Endothelial cell of umbilical vein (primary cell): ENCODE measurements at regions not wholly inside any gene's neighbourhood (a gene's known extent, or its start where the extent isn't known, plus 50 kb on each side); places are given as distances from the start of the nearest gene placed in this dataset.

ENCODE experiments used
- BruUV-seq: library from RNA; stranded (reverse); fragments of 400-500 nt; replicated peaks from 2 replicates; lab custom pipeline; 2021; lab: Mats Ljungman, UMichigan
- CTCF ChIA-PET: fragments of 300-600, 350-600 bp; sonication (Branson Sonifier 250); formaldehyde crosslinking; loops from one replicate; lab custom pipeline; 2021; ENCODE audit warnings: antibody characterized with exemption, inconsistent platforms; lab: Charles Lee
- POLR2A ChIA-PET: fragments of 300-600, 350-600 bp; sonication (Branson Sonifier 250); formaldehyde crosslinking; loops from one replicate; lab custom pipeline; 2021; ENCODE audit warnings: antibody characterized with exemption, inconsistent platforms; lab: Charles Lee
- DNase-seq: peaks from one replicate; pipeline ENCODE4 v3.0.0-alpha.2; 2011; ENCODE audit warnings: low read depth, low spot score
- FAIRE-seq: peaks from 2 replicates; lab custom pipeline; 2011; peaks lifted over from hg19 to GRCh38; lab: Jason Lieb, UNC
- H2AFZ ChIP-seq: 2 replicates; pipeline ENCODE4 v1.6.0; 2012; ENCODE audit warnings: low read depth, low read length, control low read depth, inconsistent platforms
- H3K27ac ChIP-seq: 2 replicates; pipeline ENCODE4 v1.5.1; 2011; ENCODE audit warnings: low read depth, mild to moderate bottlenecking, control low read depth, low read length, moderate library complexity; ENCODE audit not compliant: insufficient read depth
- H3K27me3 ChIP-seq, 2 experiments: 2 replicates each; pipeline versions ENCODE4 v1.6.0 to v1.6.1; 2011; ENCODE audit warnings: low read length in 2 of 2, mixed read lengths in 1 of 2; ENCODE audit not compliant: control insufficient read depth in 2 of 2, insufficient read depth in 2 of 2
- H3K36me3 ChIP-seq, 2 experiments: 2 replicates in 1 of 2; 3 replicates in 1 of 2; pipeline ENCODE4 v1.5.1; 2011; ENCODE audit warnings: low read length in 2 of 2, mild to moderate bottlenecking in 1 of 2, moderate library complexity in 1 of 2; ENCODE audit not compliant: control insufficient read depth in 2 of 2, insufficient read depth in 2 of 2; ENCODE audit errors: extremely low read depth in 1 of 2
- H3K4me1 ChIP-seq: 3 replicates; pipeline ENCODE4 v1.5.1; 2011; ENCODE audit warnings: mild to moderate bottlenecking, low read length; ENCODE audit not compliant: control insufficient read depth, insufficient read depth; ENCODE audit errors: extremely low read depth
- H3K4me2 ChIP-seq: 2 replicates; pipeline ENCODE4 v1.6.1; 2011; ENCODE audit warnings: low read length, control low read depth, mixed read lengths; ENCODE audit not compliant: insufficient read depth
- H3K4me3 ChIP-seq, 3 experiments: fragments of 200-600 bp in 1 of 3; sonication (generic), shearing (Covaris generic) in 1 of 3; replicated peaks in 1 of 3; 2 replicates each; pipeline ENCODE4 v1.5.1; 2011 to 2016; ENCODE audit warnings: control low read depth in 3 of 3, low read length in 3 of 3, mild to moderate bottlenecking in 2 of 3, inconsistent platforms in 1 of 3, low read depth in 1 of 3, moderate library complexity in 1 of 3; ENCODE audit not compliant: insufficient read depth in 1 of 3
- H3K79me2 ChIP-seq: 2 replicates; pipeline ENCODE4 v1.6.0; 2012; ENCODE audit warnings: low read length, inconsistent platforms; ENCODE audit not compliant: control insufficient read depth, insufficient read depth
- H3K9ac ChIP-seq: replicated peaks from 2 replicates; pipeline ENCODE3; 2011; ENCODE audit warnings: low read length, control low read depth; ENCODE audit not compliant: insufficient read depth; ENCODE audit errors: extremely low read depth
- H3K9me1 ChIP-seq: replicated peaks from 3 replicates; pipeline ENCODE4 v1.6.0; 2011; ENCODE audit warnings: mild to moderate bottlenecking, low read length; ENCODE audit not compliant: control insufficient read depth, insufficient read depth; ENCODE audit errors: extremely low read depth
- H3K9me3 ChIP-seq: replicated peaks from 2 replicates; pipeline ENCODE4 v1.5.1; 2012; ENCODE audit warnings: low read length, inconsistent platforms; ENCODE audit not compliant: control insufficient read depth, insufficient read depth
- H4K20me1 ChIP-seq: replicated peaks from 2 replicates; pipeline ENCODE3; 2011; ENCODE audit warnings: mild to moderate bottlenecking, low read length; ENCODE audit not compliant: control insufficient read depth, insufficient read depth; ENCODE audit errors: extremely low read depth
- EZH2 ChIP-seq: IDR thresholded peaks from 2 replicates; pipeline ENCODE4 v1.6.1; 2012; ENCODE audit warnings: borderline replicate concordance, low read depth, mild to moderate bottlenecking, moderate library complexity, low read length, inconsistent platforms; ENCODE audit not compliant: severe bottlenecking
- FOS ChIP-seq: IDR thresholded peaks from 2 replicates; pipeline ENCODE4 v1.6.1; 2011; ENCODE audit warnings: mild to moderate bottlenecking, low read length, moderate library complexity, borderline replicate concordance; ENCODE audit not compliant: insufficient read depth
- GATA2 ChIP-seq: IDR thresholded peaks from 2 replicates; pipeline ENCODE4 v1.7.0; 2011; ENCODE audit warnings: low read depth, mild to moderate bottlenecking, moderate library complexity, mixed read lengths, low read length; ENCODE audit not compliant: insufficient read length, insufficient read depth
- JUN ChIP-seq: IDR thresholded peaks from 2 replicates; pipeline ENCODE4 v1.6.1; 2011; ENCODE audit warnings: borderline replicate concordance, low read depth; ENCODE audit not compliant: insufficient read length, insufficient read depth
- MYC ChIP-seq: IDR thresholded peaks from one replicate; pipeline ENCODE4 v1.6.1; 2011; ENCODE audit warnings: mild to moderate bottlenecking, low read depth, low read length
- POLR2A ChIP-seq: IDR thresholded peaks from 2 replicates; pipeline ENCODE4 v1.6.1; 2012; ENCODE audit warnings: low read depth, mild to moderate bottlenecking, control low read depth, low read length
- POLR2AphosphoS5 ChIP-seq: IDR thresholded peaks from 2 replicates; pipeline ENCODE4 v1.6.1; 2012; ENCODE audit warnings: low read depth, mild to moderate bottlenecking, control low read depth, low read length, moderate library complexity; ENCODE audit not compliant: insufficient read depth
- dilution Hi-C: fragments of 300-500 bp; cut with MboI; formaldehyde crosslinking; loops from one replicate; pipeline ENCODE4 v1.15.0; 2019; ENCODE audit warnings: low sequenced_read_pairs; ENCODE audit not compliant: extremely low pct_ligation_motif_present
- intact Hi-C: fragments of 100-400 bp; cut with micrococcal nuclease; formaldehyde crosslinking; loops from one replicate; pipeline ENCODE4 v1.10.0; 2022
- TF ChIP-seq, protein P1 (sequence below): IDR thresholded peaks from 2 replicates; pipeline ENCODE4 v1.6.1; 2011; ENCODE audit not compliant: insufficient read depth, insufficient read length
- TF ChIP-seq, protein P2 (sequence below), 2 donors: IDR thresholded peaks; 1 replicate in 1 of 2; 2 replicates in 1 of 2; pipeline ENCODE4 v1.5.1; 2011; ENCODE audit warnings: low read length in 2 of 2, mild to moderate bottlenecking in 2 of 2, moderate library complexity in 2 of 2, control low read depth in 1 of 2, inconsistent platforms in 1 of 2, low read depth in 1 of 2; ENCODE audit not compliant: insufficient read depth in 1 of 2; ENCODE audit errors: extremely low read depth in 1 of 2

DNA sequence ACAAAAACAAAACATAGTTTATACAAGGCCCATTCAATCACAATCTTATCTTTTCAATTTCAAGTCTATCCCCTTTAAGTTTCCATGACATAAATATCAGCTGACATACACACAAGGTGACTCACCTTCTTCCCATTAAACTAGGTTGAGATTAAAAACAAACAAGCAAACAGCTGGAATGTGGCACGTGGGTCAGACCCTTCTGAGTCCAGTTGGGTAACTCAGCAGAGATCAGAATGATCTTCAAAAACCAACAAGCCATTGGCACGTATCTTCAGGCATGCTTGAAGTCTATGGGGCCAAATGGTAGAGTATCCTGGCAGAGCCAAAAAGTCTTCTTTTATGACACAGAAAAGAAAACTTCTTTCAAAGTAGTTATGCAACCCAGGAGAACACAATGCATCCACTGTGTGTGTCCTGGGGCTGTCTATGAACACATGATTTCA lies 603.5 kb upstream of the CITED2 start:
- H3K27ac ChIP-seq = no peak overlapping the region
- peak; percentile 77 for TF ChIP-seq JUN
- no peak for TF ChIP-seq MYC
- TF ChIP-seq, protein P1, sequence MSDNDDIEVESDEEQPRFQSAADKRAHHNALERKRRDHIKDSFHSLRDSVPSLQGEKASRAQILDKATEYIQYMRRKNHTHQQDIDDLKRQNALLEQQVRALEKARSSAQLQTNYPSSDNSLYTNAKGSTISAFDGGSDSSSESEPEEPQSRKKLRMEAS = no peak
- TF ChIP-seq EZH2 = no peak
- TF ChIP-seq, protein P2, sequence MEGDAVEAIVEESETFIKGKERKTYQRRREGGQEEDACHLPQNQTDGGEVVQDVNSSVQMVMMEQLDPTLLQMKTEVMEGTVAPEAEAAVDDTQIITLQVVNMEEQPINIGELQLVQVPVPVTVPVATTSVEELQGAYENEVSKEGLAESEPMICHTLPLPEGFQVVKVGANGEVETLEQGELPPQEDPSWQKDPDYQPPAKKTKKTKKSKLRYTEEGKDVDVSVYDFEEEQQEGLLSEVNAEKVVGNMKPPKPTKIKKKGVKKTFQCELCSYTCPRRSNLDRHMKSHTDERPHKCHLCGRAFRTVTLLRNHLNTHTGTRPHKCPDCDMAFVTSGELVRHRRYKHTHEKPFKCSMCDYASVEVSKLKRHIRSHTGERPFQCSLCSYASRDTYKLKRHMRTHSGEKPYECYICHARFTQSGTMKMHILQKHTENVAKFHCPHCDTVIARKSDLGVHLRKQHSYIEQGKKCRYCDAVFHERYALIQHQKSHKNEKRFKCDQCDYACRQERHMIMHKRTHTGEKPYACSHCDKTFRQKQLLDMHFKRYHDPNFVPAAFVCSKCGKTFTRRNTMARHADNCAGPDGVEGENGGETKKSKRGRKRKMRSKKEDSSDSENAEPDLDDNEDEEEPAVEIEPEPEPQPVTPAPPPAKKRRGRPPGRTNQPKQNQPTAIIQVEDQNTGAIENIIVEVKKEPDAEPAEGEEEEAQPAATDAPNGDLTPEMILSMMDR (IDR thresholded peaks at IDR 0.05; ENCODE audit: extremely low read depth in 1 of 2, insufficient read depth in 1 of 2, low read depth in 1 of 2, low read length in 2 of 2) = no peak
- TF ChIP-seq POLR2AphosphoS5 = no peak
- TF ChIP-seq FOS = peak; percentile 49
- TF ChIP-seq GATA2 = no peak
- TF ChIP-seq POLR2A = no peak
- H3K4me3 ChIP-seq = no peak overlapping the region
- no peak overlapping the region for H2AFZ ChIP-seq
- ChIA-PET POLR2A (no interaction called here), CTCF (interaction anchor here (0.8 to 1.6 kb wide), 3 partner anchors 34 to 608 kb away, joined by 3 to 5 read pairs (median 3); no protein-coding TSS in a partner anchor)
- H3K36me3 ChIP-seq = no peaks in the 10 kb centered on the region
- no peaks in the 10 kb centered on the region for H3K9me3 ChIP-seq
- no peaks in the 10 kb centered on the region for H3K79me2 ChIP-seq
- no peaks in the 10 kb centered on the region for H3K9me1 ChIP-seq
- dilution Hi-C loops (no loop called here), intact Hi-C loops (loop anchor here (5.0 to 10.0 kb wide), 3 partner anchors 74 to 877 kb away; no protein-coding TSS in a partner anchor)
- H3K27me3 ChIP-seq = no peaks in the 10 kb centered on the region
- no TSS peak for BruUV-seq
- H4K20me1 ChIP-seq = no peaks in the 10 kb centered on the region
- DNase-seq (peak; percentile 64), FAIRE-seq (peak; percentile 77)
- H3K9ac ChIP-seq = no peak overlapping the region
- H3K4me2 ChIP-seq = no peak overlapping the region
- peaks cover 24% of the 10 kb centered on the region for H3K4me1 ChIP-seq
